IMR-90 (cell line): ENCODE measurements at regions not wholly inside any gene's neighbourhood (a gene's known extent, or its start where the extent isn't known, plus 50 kb on each side); places are given as distances from the start of the nearest gene placed in this dataset.
A peak's percentile ranks its signal among the peaks of the same experiment; 100 is the strongest.

Experiments used
- ATAC-seq: fragments of 200-7000 bp; cut with Tn5 transposase; 2 replicates; pipeline ENCODE4 v1.9.1; 2020; ENCODE audit warnings: low read depth, mild to moderate bottlenecking, moderate library complexity
- BruUV-seq: library from RNA; stranded (reverse); fragments of 400-500 nt; replicated peaks from 2 replicates; lab custom pipeline; 2021; lab: Mats Ljungman, UMichigan
- CTCF ChIA-PET: fragments of 300-600 bp; formaldehyde crosslinking; extraction: SDS; loops from one replicate; lab custom pipeline; 2021; ENCODE audit warnings: antibody characterized with exemption; lab: Yijun Ruan, JAX
- POLR2A ChIA-PET: fragments of 300-600 bp; sonication (Branson Sonifier 250); formaldehyde crosslinking; loops from one replicate; lab custom pipeline; 2022; ENCODE audit warnings: antibody characterized with exemption; ENCODE audit not compliant: unreplicated experiment; lab: Charles Lee
- DNase-seq: peaks from one replicate; pipeline ENCODE4 v3.0.0; 2013
- H2AFZ ChIP-seq: replicated peaks from 2 replicates; pipeline ENCODE3; 2013; ENCODE audit warnings: low read length, mild to moderate bottlenecking; ENCODE audit not compliant: poor library complexity
- H2AK5ac ChIP-seq: 2 replicates; pipeline ENCODE4 v1.6.1; 2013; ENCODE audit warnings: low read depth, low read length, inconsistent platforms
- H2AK9ac ChIP-seq: replicated peaks from 2 replicates; pipeline ENCODE3; 2013; ENCODE audit warnings: mild to moderate bottlenecking, low read depth, low read length, moderate library complexity; ENCODE audit not compliant: poor library complexity
- H2BK120ac ChIP-seq: 2 replicates; pipeline ENCODE4 v1.6.1; 2013; ENCODE audit warnings: low read depth, low read length, inconsistent platforms
- H2BK15ac ChIP-seq: 3 replicates; pipeline ENCODE4 v1.6.1; 2013; ENCODE audit warnings: low read depth, low read length, inconsistent platforms
- H2BK20ac ChIP-seq: 2 replicates; pipeline ENCODE4 v1.6.1; 2013; ENCODE audit warnings: low read depth, mild to moderate bottlenecking, inconsistent platforms, low read length, moderate library complexity
- H2BK5ac ChIP-seq: 2 replicates; pipeline ENCODE4 v1.6.1; 2013; ENCODE audit warnings: mild to moderate bottlenecking, low read depth, low read length, inconsistent platforms; ENCODE audit not compliant: poor library complexity, severe bottlenecking
- H3K14ac ChIP-seq: replicated peaks from 2 replicates; pipeline ENCODE4 v1.6.1; 2013; ENCODE audit warnings: low read depth, low read length, inconsistent platforms
- H3K18ac ChIP-seq: 2 replicates; pipeline ENCODE4 v1.6.1; 2013; ENCODE audit warnings: low read depth, low read length, control low read depth
- H3K23ac ChIP-seq: 2 replicates; pipeline ENCODE4 v1.6.1; 2013; ENCODE audit warnings: low read depth, low read length, inconsistent platforms
- H3K27ac ChIP-seq: 2 replicates; pipeline ENCODE4 v1.5.1; 2013; ENCODE audit warnings: mild to moderate bottlenecking, control low read depth, low read length; ENCODE audit not compliant: insufficient read depth
- H3K27me3 ChIP-seq: 2 replicates; pipeline ENCODE4 v1.6.1; 2013; ENCODE audit warnings: low read length; ENCODE audit not compliant: control insufficient read depth, insufficient read depth
- H3K36me3 ChIP-seq: 2 replicates; pipeline ENCODE4 v1.6.1; 2013; ENCODE audit warnings: low read length, mixed read lengths; ENCODE audit not compliant: control insufficient read depth, insufficient read depth
- H3K4ac ChIP-seq: 2 replicates; pipeline ENCODE4 v1.6.1; 2013; ENCODE audit warnings: low read depth, low read length, inconsistent platforms
- H3K4me1 ChIP-seq: 2 replicates; pipeline ENCODE4 v1.6.1; 2013; ENCODE audit warnings: low read length, mixed read lengths; ENCODE audit not compliant: control insufficient read depth, insufficient read depth
- H3K4me2 ChIP-seq: 2 replicates; pipeline ENCODE4 v1.6.1; 2013; ENCODE audit warnings: low read depth, mild to moderate bottlenecking, control low read depth, low read length, moderate library complexity
- H3K4me3 ChIP-seq: 2 replicates; pipeline ENCODE4 v1.5.1; 2013; ENCODE audit warnings: low read depth, mild to moderate bottlenecking, control low read depth, low read length, moderate library complexity; ENCODE audit not compliant: insufficient read depth
- H3K56ac ChIP-seq: 2 replicates; pipeline ENCODE4 v1.6.1; 2013; ENCODE audit warnings: low read length, inconsistent platforms; ENCODE audit not compliant: insufficient read depth; ENCODE audit errors: extremely low read depth
- H3K79me1 ChIP-seq, 2 experiments: 2 replicates each; pipeline ENCODE4 v1.6.1; 2013; ENCODE audit warnings: low read length in 2 of 2, inconsistent platforms in 1 of 2, low read depth in 1 of 2
- H3K9ac ChIP-seq: 2 replicates; pipeline ENCODE4 v1.6.1; 2013; ENCODE audit warnings: low read depth, low read length, control low read depth
- H3K9me1 ChIP-seq: 2 replicates; pipeline ENCODE4 v1.6.1; 2013; ENCODE audit warnings: low read length, inconsistent platforms; ENCODE audit not compliant: insufficient read depth
- H3K9me3 ChIP-seq: 2 replicates; pipeline ENCODE4 v1.6.1; 2013; ENCODE audit warnings: low read length; ENCODE audit not compliant: control insufficient read depth, insufficient read depth
- H4K20me1 ChIP-seq: 2 replicates; pipeline ENCODE4 v1.6.1; 2013; ENCODE audit warnings: low read length, inconsistent platforms; ENCODE audit not compliant: insufficient read depth
- H4K5ac ChIP-seq: 2 replicates; pipeline ENCODE4 v1.6.1; 2013; ENCODE audit warnings: mild to moderate bottlenecking, low read depth, low read length, control low read depth
- H4K8ac ChIP-seq, 2 experiments: 2 replicates each; pipeline ENCODE4 v1.6.1; 2013; ENCODE audit warnings: low read depth in 2 of 2, low read length in 2 of 2, control low read depth in 1 of 2, inconsistent platforms in 1 of 2
- H4K91ac ChIP-seq: 2 replicates; pipeline ENCODE4 v1.6.1; 2013; ENCODE audit warnings: low read depth, low read length, inconsistent platforms; ENCODE audit not compliant: insufficient read depth
- BHLHE40 ChIP-seq: fragments of 150-350 bp; IDR thresholded peaks from 2 replicates; pipeline ENCODE4 v1.6.1; 2016; ENCODE audit warnings: mild to moderate bottlenecking, low read depth, low read length
- CEBPB ChIP-seq: IDR thresholded peaks from 2 replicates; pipeline ENCODE4 v1.6.1; 2012; ENCODE audit warnings: low read depth, low read length, improper control_type of control experiment
- CHD1 ChIP-seq: IDR thresholded peaks from 2 replicates; pipeline ENCODE4 v1.6.1; 2012; ENCODE audit warnings: low read depth, low read length, improper control_type of control experiment
- MAFK ChIP-seq: IDR thresholded peaks from 2 replicates; pipeline ENCODE4 v1.6.1; 2012; ENCODE audit warnings: low read depth, low read length, improper control_type of control experiment
- MAZ ChIP-seq: IDR thresholded peaks from 2 replicates; pipeline ENCODE4 v1.6.1; 2012; ENCODE audit warnings: low read depth, mild to moderate bottlenecking, low read length, improper control_type of control experiment, moderate library complexity, borderline replicate concordance
- NFE2L2 ChIP-seq: fragments of 150-350 bp; IDR thresholded peaks from 2 replicates; pipeline ENCODE4 v1.6.1; 2016; ENCODE audit warnings: low read depth, mild to moderate bottlenecking, low read length
- POLR2A ChIP-seq: IDR thresholded peaks from 2 replicates; pipeline ENCODE4 v1.6.1; 2012; ENCODE audit warnings: mild to moderate bottlenecking, low read depth, low read length
- RCOR1 ChIP-seq: IDR thresholded peaks from 2 replicates; pipeline ENCODE4 v1.6.1; 2012; ENCODE audit warnings: mild to moderate bottlenecking, low read length, improper control_type of control experiment; ENCODE audit not compliant: insufficient replicate concordance
- RFX5 ChIP-seq: IDR thresholded peaks from 2 replicates; pipeline ENCODE4 v1.8.0; 2012; ENCODE audit warnings: low read depth, mild to moderate bottlenecking, low read length, moderate library complexity
- WGBS, 2 experiments: methylation state at CpG; one replicate each; pipeline versions ENCODE4 v1.1.5 to v1.1.7; 2013; ENCODE audit warnings: missing lambda C conversion rate in 2 of 2; ENCODE audit not compliant: insufficient read length in 1 of 2; ENCODE audit errors: extremely low coverage in 2 of 2; 5-methylcytosine and 5-hydroxymethylcytosine counted together
- dilution Hi-C: fragments of 300-500 bp; cut with HindIII; formaldehyde crosslinking; loops from one replicate; pipeline ENCODE4 v1.14.3; 2018; ENCODE audit warnings: low sequenced_read_pairs; ENCODE audit not compliant: unreplicated experiment
- in situ Hi-C: fragments of 300-500 bp; cut with MboI; formaldehyde crosslinking; loops from 3 replicates; pipeline ENCODE4 v1.14.3; 2019; ENCODE audit warnings: low sequenced_read_pairs, inconsistent platforms, mixed read lengths
- intact Hi-C: fragments of 100-400 bp; cut with micrococcal nuclease; formaldehyde crosslinking; loops from 2 replicates; pipeline ENCODE4 v1.10.0; 2022
- TF ChIP-seq, protein P1 (sequence below): fragments of 150-350 bp; IDR thresholded peaks from 2 replicates; pipeline ENCODE4 v1.6.1; 2017; ENCODE audit warnings: mild to moderate bottlenecking, antibody characterized with exemption, low read length, low read depth

DNA sequence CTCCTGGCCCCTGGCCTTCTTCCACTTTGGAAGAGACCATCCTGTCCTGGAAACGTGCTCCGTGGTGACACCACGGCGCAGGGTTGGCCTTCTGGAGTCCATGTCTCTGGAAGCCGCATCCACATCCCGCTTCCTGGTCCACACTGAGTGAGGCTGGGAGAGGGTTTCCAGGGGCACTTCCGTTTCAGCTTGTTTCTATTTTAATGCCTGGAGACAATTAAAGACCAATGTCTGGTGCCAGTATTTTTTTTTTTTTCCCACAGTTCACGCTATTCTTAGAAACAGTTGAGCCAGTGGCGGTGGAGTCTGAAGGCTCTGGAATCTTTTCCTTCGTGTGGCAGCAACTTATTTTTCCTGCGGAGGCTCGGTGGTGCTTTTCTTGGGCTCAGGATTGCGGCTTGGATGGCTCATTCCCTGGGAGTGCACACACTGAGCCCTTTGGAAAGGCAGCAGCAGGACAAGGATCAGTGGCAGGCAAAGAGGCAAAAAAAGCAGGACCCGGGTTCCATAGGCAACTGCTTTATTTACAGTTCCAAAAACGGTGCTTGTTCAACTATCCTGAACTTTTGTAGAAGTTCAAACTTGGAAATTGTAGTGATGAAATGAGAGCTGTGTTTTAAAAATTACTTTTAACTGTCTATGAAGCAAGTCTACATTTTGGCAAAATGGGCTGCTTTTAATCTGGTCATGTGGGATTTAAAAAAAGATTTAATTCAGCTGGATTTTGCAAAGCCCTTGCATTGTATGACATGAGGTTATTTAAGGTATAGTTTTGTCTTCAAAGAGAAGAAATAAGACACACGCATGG is 202.8 kb downstream of the BAMBI start:
- intact Hi-C loops (no loop called here), in situ Hi-C loops (no loop called here), dilution Hi-C loops (no loop called here)
- Histone ChIP-seq H4K91ac (no peak overlapping the region), H3K79me1 (no peaks in the 10 kb centered on the region), H2AK5ac (no peak overlapping the region; the same call in 1 of the 2 replicates), H3K18ac (no peak overlapping the region), H3K56ac (no peak overlapping the region), H4K8ac (no peak overlapping the region), H3K27me3 (no peaks in the 10 kb centered on the region), H3K9ac (no peak overlapping the region), H2AFZ (no peak overlapping the region), H2BK120ac (no peak overlapping the region), H2AK9ac (no peak overlapping the region), H3K4me1 (peaks cover 2% of the 10 kb centered on the region), H2BK15ac (no peak overlapping the region), H2BK5ac (no peak overlapping the region), H3K27ac (no peak overlapping the region), H3K4me3 (no peak overlapping the region), H4K20me1 (no peaks in the 10 kb centered on the region), H3K23ac (no peak overlapping the region), H4K5ac (no peak overlapping the region), H3K4ac (no peak overlapping the region), H3K9me1 (0 out of 2 replicates have a peak, but pooled peaks cover 3% of the 10 kb centered on the region), H3K9me3 (no peaks in the 10 kb centered on the region), H3K14ac (no peak overlapping the region), H3K4me2 (no peak overlapping the region), H2BK20ac (0 out of 2 replicates have a peak overlapping the region, but pooled peaks have one; percentile 10), H3K36me3 (no peaks in the 10 kb centered on the region)
- ChIA-PET CTCF (interaction anchor here (0.7 kb wide), 1 partner anchor 216 kb away, joined by 3 read pairs; no protein-coding TSS in a partner anchor), POLR2A (no interaction called here)
- WGBS, 2 experiments: 68% methylated on average over 7 of the region's 16 CpGs; no CpG with 5 or more reads in 1 of the 2 experiments
- no TSS peak for BruUV-seq
- ATAC-seq (no peak), DNase-seq (no peak)
- TF ChIP-seq, protein P1, sequence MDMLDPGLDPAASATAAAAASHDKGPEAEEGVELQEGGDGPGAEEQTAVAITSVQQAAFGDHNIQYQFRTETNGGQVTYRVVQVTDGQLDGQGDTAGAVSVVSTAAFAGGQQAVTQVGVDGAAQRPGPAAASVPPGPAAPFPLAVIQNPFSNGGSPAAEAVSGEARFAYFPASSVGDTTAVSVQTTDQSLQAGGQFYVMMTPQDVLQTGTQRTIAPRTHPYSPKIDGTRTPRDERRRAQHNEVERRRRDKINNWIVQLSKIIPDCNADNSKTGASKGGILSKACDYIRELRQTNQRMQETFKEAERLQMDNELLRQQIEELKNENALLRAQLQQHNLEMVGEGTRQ: no peak
- TF ChIP-seq POLR2A (no peak), RCOR1 (no peak), CHD1 (no peak), MAFK (no peak), CEBPB (no peak), RFX5 (no peak), NFE2L2 (no peak), BHLHE40 (no peak), MAZ (no peak)
